HG03520 (cell line): ENCODE measurements at regions not wholly inside any gene's neighbourhood (a gene's known extent, or its start where the extent isn't known, plus 50 kb on each side); places are given as distances from the start of the nearest gene placed in this dataset.

ENCODE experiments used
- ATAC-seq: cut with Tn5 transposase; IDR thresholded peaks from one replicate; pipeline ENCODE4 v1.9.1; 2021; ENCODE audit warnings: mild to moderate bottlenecking, moderate library complexity; ENCODE audit not compliant: unreplicated experiment

- no peak for ATAC-seq
Observed at GRCh38 chr12:43044241-43044640, 454.7 kb upstream of the PRICKLE1 start.

DNA sequence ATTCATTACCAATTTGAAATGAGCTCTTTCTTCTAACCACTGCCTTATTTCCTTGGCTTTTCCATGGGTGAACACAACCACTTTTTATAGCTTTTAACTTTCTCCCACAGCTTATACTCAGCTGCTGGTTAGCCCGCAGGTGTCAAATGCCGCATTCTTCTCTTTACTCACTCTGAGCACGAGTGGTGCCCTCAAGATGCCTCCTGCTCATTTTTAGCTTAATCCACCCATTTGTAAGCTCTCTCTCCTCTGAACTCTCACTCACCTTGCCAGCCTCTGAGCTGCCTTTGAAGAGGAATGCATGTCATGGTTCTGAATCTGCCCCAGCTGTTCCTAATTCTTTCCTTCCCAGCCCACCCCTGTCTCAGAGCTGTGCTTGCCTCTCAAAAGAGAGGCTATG is 449.4 kb upstream of the PRICKLE1 start:
- no peak for ATAC-seq

DNA sequence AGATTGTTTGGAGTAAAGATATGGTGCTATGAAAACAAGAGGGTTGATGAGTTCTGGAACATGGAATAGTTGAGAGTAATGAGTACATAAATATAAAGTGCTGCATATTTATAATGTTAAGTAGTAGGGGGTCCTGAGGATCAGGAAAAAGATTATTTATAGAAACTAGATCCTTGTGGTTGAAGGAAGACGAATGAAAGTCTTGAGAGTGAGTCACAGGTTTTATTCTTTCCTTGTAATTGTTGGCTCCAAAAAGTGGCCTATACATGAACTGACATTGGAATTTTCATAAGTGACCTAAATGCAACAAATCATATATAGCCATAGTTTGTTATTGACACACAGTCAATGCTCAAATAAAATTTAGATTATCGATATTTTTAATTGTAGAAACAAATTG is 440.4 kb upstream of the PRICKLE1 start:
- ATAC-seq, result no peak

DNA sequence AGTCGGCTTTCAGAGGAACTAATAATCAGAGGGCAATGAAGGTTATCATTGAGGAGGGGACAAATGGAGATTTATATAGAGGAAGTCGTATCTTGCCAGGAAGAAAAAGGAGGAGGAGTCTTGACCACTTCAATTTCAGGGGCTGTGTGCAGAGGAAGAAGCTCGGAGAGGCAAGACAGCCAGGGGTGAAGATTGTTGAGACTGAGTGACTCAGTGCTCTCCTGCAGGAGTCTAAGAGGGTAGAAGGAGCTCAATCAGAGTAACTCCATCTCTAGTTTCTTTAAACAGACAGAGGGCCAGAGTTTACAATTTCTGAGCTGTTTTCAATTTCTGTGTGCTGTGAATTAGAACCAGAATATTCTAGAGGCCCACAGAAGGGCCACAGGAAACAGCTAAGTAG is 439.3 kb upstream of the PRICKLE1 start:
- no peak for ATAC-seq

DNA sequence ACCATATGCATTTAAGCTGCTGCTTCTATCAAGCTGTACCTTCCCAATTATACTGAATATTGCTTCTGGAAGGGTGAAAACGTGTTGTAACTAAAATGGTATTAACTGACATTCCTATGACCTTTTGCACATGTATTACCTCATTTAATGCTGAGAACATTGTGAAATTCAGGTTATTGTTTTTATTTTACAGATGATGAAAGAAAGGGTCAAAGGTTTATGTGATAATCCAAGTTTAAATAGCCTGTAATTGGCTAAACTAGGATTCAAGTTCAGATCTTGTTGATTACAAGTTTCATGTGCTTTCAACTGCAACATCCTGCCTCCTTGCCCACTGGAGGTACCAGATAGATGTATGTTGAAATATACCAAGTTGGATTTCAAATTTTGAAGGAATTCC is 433.3 kb upstream of the PRICKLE1 start:
- ATAC-seq, result no peak

DNA sequence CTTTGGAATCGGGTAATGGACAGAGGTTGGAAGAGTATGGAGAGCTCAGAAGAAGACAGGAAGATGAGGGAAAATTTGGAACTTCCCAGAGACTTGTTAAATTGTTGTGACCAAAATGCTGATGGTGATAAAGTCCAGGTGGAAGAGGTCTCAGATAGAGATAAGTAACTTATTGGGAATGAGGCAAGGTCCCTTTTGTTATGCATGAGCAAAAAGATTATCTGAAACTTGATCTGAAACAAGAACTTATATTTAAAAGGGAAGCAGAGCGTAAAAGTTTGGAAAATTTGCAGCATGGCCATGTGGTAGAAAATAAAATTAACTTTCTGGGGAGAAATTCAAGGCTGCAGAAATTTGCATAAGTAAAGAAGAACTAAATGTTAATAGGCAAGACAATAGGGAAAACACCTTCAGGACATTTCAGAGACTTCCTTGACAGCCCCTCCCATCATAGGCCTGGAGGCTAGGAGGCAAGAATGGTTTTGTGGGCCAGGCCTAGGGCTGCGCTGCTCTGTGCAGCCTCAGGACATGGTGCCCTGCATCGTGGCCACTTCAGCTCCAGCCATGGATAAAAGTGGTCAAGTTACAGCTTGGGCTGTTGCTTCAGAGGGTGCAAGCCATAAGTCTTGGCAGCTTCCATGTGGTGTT is 425.7 kb upstream of the PRICKLE1 start:
- ATAC-seq, result no peak

DNA sequence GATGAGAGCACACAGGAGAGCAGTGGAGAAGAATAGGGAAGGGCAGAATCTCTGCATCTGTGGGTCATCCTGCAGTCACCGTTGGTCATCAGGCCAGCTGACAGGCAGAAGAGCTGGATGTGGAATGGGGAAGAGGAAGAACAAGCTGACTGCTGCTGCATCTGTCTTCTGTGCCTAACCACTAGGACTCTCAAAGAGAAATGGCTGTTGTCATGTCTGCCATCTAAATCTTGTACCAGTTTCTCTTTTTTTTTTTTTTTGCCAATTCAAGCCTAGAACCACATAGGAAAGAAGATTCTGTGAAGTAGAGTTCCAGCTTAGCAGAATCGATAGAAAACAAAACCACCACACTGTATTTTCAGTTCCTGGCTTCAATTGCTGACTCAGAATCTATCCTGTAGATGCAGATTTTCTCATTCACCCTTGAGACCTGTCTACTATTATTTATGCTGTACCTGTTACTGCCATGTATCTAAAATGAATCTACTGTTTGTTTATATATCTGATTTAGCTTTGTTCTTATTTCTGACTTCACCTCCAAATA is 421.9 kb upstream of the PRICKLE1 start:
- peak; percentile 88 for ATAC-seq

DNA sequence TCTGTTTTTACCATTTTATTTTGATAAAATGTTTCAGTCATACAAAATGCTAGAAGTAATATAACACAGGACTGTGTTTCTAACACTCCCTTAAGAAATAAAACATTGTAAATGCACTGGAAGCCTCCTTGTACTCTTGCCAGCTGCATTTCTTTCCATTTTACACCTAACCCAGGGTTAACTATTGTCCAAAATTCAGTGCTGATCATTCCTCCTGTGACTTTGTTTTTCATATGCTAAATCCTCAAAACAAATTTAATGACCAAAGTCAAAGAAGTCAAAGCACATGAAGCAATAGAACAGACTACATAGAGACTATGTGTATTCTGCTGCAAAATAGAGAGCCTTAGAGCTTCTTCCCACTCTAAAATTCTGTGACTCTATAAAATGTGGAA is 420.3 kb upstream of the PRICKLE1 start:
- ATAC-seq, result no peak

- ATAC-seq, result no peak
Observed at GRCh38 chr12:43008953-43009845, 419.7 kb upstream of the PRICKLE1 start.

DNA sequence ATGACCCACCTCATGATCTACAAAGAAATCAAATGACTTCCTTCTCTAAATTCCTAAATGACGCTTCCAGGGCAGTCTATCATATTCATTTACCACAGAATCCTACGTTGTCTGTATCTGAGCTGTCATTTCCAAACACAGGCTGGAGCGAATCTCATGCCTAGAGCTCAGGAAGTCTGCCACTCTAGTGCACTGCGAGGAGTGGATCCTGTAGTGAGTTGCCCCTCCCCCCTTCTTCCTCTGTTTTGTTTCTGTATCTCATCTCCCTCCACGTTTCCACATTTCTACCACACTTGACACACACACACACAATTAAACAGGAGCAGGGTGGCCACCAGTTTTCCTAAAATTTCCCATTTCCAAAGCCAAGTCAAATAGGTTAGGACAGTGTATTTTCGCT is 415.4 kb upstream of the PRICKLE1 start:
- no peak for ATAC-seq

DNA sequence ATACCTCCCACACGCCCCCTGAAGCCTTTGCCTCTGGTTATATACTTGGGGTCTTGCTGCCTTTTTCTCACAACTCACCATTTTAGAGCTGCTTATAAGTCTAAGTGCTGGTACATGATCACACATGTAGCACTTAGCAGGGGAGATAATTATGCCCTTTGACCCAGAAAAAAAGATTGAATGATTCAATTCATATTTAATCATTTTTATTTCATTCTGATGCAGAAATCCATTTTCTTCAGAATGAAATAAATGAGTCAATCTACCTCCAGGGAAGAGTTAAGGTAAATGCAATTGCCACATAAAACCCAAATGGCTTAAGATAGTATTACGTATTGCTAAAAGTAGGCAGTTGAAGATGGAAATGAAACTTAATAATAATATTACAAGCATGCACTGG is 414.6 kb upstream of the PRICKLE1 start:
- ATAC-seq, result no peak

- ATAC-seq, result no peak
Observed at GRCh38 chr12:42996869-42997431, 407.4 kb upstream of the PRICKLE1 start.

DNA sequence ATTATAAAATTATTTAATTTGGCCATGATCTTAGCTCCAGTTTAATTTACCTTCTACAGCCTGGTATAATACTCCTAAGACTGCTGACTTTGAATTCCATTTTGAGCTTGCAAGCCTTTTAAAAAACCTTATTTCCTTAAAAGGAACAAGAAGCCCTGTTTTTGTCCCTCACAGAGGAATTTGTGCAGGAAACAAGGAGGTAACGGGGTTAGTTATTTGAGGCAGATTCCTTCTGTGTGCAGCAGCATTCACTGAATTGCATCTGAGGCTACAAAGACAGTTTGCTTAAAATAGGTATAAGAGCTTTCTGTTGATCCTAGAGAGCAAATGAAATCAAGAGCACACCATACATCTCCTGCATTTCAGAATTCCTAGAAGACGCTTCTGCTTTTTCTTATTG is 403.3 kb upstream of the PRICKLE1 start:
- no peak for ATAC-seq

DNA sequence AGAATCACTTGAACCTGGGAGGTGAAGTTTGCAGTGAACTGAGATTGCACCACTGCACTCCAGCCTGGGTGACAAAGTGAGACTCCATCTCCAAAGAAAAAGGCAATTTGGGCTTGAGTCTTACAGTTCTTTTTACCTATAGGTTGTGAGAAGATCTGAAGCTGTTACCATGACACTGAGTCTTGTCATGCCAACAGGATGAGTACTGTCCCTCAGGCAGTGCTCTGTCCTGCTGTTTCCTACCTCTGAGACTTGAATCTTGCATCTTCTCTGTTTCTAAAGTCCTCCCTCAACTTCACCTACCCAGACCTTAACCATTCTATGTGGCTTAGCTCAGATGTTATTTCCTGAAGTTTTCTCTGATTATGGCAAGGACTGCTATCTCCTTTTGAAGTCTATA is 400.8 kb upstream of the PRICKLE1 start:
- ATAC-seq, result no peak

GRCh38 chr12:42987216-42987650 is 397.7 kb upstream of the PRICKLE1 start:
- ATAC-seq, result no peak

DNA sequence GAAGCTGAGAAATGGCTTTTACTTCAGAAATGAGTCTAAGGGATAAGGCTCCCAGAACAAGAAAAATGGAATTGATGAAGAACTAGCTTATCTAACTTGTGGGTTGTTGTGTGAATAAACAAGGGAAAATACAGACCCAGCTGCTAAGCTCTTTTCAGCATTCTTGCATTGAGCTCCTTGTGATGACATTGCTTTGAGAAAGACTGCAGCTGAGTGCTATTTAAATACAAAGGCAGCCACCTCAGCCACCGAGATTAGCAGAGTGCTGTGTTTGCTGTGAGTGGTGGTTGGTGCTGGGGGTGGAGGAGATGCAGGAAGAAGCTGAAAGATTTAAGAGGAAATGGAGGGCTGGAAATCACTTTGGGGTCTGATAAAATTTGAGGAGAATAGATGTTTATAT is 396.0 kb upstream of the PRICKLE1 start:
- ATAC-seq, result no peak

- ATAC-seq, result no peak
Observed at GRCh38 chr12:42982828-42983227, 393.3 kb upstream of the PRICKLE1 start.

DNA sequence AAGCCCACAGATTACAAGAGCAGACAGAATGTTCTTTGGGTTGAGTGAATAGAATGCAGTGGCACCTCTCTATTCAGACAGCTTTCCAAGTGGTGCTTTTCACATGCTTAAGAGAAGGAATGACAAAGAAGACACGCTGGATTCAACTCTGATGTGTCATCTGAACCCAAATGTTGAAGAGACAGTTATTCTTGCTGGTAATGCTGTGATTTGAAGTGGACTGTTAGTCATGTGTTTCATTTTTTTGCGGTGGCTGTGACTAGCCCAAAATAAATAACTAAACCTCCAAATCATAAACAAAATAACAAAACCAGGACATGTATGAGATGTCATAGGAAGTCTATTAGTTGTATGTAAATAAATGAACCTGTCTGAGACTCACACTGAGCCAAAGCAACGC is 391.8 kb upstream of the PRICKLE1 start:
- ATAC-seq, result no peak

- no peak for ATAC-seq
Observed at GRCh38 chr12:42980441-42980840, 390.9 kb upstream of the PRICKLE1 start.

DNA sequence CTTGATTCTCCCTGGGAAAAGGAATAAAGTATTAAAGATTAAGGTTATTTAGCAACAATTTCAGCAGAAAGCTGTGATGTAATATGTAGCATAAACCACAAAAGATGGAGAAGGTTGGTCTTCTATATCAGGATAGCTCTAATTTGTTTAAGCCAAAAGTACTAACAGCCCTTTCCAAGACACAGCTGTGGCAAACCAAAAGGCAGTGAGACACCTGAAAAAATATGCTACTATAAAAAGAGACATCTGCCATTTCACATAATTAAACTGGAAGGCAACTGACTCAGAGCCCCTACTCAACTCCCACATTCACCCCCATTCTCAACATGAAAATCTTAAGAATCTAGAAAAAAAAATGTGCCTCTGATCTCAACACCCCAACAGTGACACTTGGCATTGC is 390.2 kb upstream of the PRICKLE1 start:
- no peak for ATAC-seq

DNA sequence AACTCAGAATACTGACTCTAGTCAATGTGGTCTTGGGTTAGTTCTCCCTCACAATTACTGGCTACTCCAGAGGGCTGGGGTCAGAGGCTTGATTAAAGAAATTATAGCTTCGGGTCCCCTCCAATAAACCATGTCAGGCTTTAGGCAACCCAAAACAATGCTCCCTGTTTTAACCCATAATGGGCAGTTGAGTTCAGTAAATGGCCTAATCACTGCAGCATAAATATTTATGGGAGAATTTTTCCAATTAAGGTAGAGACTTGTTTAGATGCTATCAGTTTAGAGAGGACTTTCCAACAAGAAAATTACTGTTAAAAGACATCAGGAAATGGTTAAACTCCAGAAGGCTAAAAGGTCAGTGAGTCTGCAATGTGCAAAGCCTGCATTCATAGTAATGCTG is 389.2 kb upstream of the PRICKLE1 start:
- no peak for ATAC-seq
